Uterus (tissue), 2 donors: ENCODE measurements at regions not wholly inside any gene's neighbourhood (a gene's known extent, or its start where the extent isn't known, plus 50 kb on each side); places are given as distances from the start of the nearest gene placed in this dataset.

ENCODE experiments used
- POLR2A ChIP-seq, 2 donors: fragments of 450-650 bp; IDR thresholded peaks; one replicate each; pipeline ENCODE4 v1.6.1; 2016; ENCODE audit warnings: antibody characterized with exemption in 2 of 2, mild to moderate bottlenecking in 1 of 2, moderate library complexity in 1 of 2
- TF ChIP-seq, protein P1 (sequence below), 4 experiments: fragments of 200-600 bp in 2 of 4; fragments of 450-650 bp in 2 of 4; sonication (generic) in 2 of 4; IDR thresholded peaks; one replicate each; pipeline ENCODE4 v1.5.1; 2016 to 2019; ENCODE audit warnings: antibody characterized with exemption in 4 of 4, mild to moderate bottlenecking in 2 of 4, moderate library complexity in 1 of 4

GRCh38 chr12:77161944-77162343, 96.6 kb upstream of the E2F7 start:
- TF ChIP-seq, protein P1, sequence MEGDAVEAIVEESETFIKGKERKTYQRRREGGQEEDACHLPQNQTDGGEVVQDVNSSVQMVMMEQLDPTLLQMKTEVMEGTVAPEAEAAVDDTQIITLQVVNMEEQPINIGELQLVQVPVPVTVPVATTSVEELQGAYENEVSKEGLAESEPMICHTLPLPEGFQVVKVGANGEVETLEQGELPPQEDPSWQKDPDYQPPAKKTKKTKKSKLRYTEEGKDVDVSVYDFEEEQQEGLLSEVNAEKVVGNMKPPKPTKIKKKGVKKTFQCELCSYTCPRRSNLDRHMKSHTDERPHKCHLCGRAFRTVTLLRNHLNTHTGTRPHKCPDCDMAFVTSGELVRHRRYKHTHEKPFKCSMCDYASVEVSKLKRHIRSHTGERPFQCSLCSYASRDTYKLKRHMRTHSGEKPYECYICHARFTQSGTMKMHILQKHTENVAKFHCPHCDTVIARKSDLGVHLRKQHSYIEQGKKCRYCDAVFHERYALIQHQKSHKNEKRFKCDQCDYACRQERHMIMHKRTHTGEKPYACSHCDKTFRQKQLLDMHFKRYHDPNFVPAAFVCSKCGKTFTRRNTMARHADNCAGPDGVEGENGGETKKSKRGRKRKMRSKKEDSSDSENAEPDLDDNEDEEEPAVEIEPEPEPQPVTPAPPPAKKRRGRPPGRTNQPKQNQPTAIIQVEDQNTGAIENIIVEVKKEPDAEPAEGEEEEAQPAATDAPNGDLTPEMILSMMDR (IDR thresholded peaks at IDR 0.05): no peak
- no peak for TF ChIP-seq POLR2A (IDR thresholded peaks at IDR 0.05)
